ENCODE measurements at regions not wholly inside any gene's neighbourhood (a gene's known extent, or its start where the extent isn't known, plus 50 kb on each side); places are given as distances from the start of the nearest gene placed in this dataset.
"Not testable (repeated sequence)": the region's sequence is repeated elsewhere in the genome, so short reads cannot be mapped to it uniquely, and the experiment has no call there.

DNA sequence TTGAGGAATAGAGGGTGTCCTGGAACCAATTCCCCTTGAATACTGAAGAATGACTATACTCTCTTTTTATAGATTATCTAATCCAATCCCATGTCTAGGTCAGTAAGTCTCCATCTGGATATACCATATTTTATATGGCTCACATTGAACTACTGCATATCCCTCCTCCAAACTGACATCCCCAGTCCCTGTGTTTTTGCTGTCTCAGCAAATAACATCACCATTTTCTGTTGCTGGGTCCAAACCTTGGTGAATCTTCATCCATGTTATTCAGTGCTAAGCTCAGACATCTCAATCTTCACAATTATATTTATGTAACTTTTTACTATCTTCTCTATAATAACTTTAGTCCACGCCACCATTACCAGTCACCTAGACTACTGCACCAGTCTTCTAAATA lies 269.6 kb upstream of the CNTNAP4 start:
- no peak for DNase-seq

DNA sequence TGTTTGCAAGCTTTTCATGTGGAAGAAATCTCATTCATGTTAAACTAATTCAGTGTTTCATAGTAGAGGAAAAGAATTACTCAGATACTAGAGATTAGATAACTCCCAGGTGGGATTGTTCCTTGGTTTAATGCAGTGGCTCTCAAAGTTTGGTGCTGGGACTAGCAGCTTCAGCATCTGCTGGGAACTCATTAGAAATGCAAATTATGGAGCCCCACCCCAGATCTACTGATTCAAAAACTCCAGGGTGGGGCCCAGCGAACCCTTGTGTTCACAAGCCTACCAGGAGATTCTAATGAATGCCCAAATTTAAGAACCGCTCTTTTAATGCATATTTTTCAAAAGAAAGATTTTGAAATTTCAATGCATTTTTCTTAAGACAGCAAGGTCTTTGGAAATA lies 253.4 kb upstream of the CNTNAP4 start:
- DNase-seq = no peak

DNA sequence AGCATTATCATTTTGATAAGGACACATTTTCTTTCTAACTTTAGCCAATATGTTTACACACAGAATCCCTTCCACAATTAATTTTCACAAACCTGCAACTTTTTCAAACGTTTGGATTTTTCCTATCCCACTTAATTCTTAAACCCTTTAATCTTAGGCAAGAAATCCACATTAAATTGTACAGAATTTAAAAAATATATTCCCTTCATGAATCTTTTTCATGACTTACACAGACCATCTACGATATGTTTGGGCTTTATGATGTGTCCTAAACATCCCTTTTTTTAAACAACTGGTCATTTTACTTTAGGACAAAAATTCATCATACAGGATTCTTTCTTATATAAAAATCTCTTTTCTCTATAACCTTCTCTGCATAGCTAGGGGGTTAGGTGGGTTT lies 241.5 kb upstream of the CNTNAP4 start:
- no peak for DNase-seq

DNA sequence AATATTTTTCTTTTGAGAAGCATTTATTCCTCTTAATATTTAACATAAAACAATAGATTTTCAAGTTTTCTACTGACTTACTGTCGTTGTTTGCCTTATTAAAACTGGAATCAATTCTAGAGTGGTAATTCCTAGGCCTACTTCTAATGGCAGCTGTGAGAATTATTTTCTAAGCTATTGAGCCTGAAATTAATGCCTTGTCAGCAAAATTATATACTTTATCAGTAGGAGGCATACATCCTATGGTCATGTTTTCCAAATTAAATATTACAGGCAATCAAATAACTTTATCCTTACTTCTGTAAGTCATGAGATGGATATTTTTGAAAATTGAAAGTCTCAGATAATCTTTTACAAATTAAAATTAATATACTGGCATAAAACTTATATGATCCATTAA lies 239.1 kb upstream of the CNTNAP4 start:
- no peak for DNase-seq

DNA sequence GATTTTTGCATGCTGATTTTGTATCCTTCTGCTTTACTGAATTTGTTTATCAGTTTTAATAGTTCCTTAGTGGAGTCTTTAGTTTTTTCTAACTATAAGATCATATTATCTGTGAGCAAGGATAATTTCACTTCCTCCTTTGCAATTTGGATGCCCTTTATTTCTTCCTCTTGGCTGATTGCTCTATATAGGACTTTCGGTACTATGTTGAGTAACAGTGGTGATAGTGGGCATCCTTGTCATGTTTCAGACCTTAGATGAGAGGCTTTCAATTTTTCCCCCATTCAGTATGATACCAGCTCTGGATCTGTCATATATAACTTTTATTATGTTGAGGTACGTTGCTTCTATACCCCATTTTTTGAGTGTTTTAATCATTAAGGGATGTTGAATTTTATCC lies 224.5 kb upstream of the CNTNAP4 start:
- DNase-seq = no peak

DNA sequence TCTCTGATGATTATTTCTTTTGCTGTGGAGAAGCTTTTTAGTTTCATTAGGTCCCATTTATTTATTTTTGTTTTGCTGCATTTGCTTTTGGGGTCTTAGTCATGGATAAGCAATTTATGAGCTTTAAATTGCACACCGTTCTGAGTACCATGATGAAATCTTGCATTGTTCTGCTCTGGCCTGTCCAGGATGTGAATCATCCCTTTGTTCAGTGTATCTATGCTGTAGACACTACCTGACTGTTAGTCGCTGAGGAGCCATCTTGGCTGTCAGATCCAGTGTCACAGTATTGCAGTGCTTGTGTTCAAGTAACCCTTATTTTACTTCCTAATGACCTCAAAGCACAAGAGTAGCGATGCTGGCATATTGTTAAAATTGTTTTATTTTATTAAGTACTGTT lies 218.0 kb upstream of the CNTNAP4 start:
- DNase-seq = no peak

DNA sequence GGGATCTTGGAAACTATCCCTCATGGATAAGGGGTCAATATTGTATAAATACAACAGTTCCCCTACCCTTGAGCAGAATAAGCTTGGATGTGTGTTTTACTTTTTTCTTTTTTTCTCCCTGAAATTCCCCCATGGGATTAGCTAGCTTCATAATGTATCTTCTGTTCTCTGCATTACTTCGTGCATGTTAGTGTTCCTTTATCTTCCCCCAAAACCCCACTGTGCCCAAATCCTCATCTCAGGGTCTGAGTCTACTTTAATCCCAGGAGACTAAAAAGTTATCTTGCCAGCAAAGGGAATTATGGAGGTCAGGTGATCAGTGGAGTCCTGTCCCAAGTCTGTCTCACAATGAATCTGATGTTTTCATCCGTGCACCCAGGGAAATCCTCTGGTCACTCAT lies 217.5 kb upstream of the CNTNAP4 start:
- no peak for DNase-seq

DNA sequence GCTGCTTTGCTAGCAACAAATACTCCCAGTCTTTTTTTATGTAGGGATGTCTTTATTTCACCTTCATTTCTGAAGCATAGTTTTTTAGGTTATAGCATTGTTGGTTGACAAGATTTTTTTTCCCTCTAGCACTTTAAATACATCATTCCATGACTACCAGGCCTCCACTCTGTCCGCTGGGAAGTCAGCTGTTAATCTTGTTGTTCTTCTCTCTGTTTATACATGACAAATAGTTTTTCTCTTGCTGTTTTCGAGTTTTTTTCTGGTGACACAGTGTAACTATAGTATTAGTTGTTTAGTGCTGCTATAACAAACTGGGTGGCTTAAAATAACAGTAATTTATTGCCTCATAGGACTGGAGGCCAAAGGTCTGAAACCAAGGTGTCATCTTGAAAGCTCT lies 205.5 kb upstream of the CNTNAP4 start:
- no peak for DNase-seq

DNA sequence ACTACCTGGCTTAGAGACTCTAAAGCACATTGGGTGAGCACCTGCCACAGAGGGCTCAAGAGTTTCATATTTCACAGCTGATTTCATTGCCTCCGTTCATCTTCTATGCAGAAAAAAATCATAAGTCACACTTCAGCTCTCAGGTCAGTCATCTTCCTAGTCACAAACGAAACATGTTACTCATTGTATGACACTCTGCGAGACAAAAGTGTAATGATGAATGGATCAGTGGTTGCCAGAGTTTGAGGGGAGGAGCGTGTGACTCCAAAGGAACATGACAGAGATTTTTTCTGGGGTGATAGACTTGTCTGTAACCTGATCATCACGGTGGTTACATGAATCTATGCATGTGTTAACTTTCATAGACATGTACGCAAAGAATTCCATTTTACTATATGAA lies 195.2 kb upstream of the CNTNAP4 start:
- DNase-seq = no peak

DNA sequence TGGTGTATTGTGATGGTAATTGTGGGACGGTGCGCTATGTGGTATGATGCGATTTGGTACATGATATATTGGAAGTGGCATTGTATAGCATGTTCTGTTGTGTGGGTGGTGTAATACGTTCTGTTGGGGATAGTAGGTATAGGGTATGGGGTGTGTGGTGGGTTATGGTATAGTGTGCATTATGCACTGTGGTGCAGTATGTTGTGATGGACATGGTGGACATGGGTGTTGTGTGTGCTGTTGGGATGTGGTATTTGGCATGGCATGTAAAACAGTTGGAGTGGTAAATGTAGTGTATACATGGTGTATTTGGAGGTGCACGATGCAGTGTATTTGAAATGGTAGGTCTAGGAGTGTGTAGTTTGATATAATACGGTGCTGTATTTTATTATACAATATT lies 170.6 kb upstream of the CNTNAP4 start:
- no peak for DNase-seq

DNA sequence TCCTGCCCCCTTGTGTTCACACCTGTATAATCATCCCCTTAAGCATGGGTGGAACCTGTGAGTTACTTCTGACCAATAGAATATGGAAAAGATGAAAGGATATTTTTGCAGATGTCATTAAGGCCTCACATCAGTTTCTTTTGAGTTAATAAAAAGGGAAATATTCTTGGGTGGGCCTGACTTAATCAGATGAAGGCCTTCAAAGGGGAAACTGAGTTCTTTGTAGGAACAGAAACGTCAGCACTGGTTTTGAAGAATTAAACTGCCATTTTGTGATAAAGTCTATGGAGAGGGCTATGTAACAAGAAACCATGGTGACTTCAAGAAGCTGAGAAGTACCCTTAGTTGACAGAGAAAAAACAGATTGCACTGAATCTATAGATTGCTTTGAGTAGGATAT lies 168.7 kb upstream of the CNTNAP4 start:
- no peak for DNase-seq

DNA sequence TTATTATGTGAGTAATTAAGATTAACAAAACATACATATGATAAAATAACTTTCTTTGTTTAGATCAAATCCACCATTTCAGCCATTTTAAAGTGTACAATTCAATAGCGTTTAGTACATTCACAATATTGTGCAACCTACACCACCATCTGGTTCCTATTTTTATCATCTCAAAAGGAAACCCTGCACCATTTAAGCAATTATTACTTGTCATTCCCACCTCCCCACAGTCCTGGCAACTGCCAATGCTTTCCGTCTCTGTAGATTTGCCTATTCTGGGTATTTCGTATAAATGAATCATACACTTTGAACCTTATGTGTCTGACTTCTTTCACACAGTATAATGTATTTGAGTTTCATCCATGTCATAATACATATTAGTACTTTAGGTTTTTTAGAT lies 162.5 kb upstream of the CNTNAP4 start:
- no peak for DNase-seq

DNA sequence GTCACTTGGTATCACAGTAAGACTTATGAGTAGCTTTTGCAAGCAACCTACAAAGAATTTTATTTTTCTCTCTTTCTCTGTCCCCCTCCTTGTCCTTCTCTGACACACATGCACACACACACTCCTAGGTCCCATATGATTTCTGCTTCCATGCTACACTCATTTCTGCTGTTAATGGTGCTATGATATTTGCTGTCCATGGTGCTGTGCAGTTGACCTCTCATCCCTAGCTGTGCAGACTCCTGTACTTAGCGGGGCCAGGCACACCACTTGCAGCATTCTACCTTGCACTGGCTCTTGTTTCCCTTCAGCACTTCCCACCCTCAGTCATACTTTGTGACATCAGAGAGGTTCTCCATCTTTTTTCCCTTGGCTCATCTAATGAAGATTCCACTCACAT lies 158.9 kb upstream of the CNTNAP4 start:
- no peak for DNase-seq

DNA sequence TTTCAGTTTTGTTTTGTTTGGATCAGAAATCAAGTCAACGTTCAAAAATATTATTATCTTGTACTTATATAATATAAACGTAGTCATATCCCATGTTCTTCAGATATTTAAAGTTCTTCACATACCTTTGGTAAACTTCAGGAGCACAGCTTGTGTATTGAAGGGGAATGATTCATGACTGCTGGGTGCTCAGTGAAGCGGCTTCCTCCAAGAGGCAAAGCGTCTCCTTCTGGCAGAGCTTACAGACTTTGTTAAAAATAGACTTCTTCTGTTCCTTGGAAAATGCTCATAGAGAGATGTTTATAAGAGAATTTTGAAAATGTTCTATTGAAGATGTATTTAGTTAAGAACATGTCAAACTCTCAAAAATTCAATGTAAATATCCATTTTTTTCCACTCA lies 155.6 kb upstream of the CNTNAP4 start:
- no peak for DNase-seq

DNA sequence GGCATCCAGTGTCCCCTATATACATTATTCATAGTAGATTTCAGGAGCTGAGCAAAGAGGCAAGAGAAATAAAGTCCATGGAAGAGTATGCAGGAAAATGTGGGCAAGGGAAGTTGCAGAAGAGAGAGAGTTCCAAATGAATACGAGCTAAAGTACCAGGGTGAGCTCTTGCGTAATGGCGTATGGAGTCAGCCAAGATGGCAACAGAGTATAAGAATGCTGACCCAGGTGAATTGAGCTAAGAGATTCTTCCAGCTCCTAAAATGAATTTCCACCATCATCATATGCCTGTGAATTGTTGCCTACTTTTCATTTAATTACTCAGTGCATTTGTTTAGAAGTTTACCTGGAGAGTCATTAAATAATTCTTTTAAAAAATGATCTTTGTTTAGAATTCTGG lies 153.2 kb upstream of the CNTNAP4 start:
- no peak for DNase-seq

DNA sequence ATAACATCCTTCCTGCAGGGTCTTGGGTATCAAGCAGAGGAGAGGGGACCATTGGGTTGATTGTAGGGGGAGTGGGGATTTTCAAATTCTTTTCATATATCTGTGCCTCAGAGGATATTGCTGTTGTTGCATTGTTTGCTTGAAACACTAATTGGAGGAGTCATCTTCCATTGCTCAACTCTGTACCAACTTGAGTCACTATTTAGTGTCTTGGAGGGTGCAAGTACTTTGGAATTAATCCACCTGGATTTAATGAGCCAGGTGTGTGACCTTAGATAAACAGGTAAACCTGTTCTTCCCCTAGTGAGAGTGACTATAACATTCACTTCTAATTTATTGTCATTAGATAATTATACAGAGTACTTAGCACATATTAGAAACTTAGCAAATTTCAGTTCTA lies 151.3 kb upstream of the CNTNAP4 start:
- no peak for DNase-seq

DNA sequence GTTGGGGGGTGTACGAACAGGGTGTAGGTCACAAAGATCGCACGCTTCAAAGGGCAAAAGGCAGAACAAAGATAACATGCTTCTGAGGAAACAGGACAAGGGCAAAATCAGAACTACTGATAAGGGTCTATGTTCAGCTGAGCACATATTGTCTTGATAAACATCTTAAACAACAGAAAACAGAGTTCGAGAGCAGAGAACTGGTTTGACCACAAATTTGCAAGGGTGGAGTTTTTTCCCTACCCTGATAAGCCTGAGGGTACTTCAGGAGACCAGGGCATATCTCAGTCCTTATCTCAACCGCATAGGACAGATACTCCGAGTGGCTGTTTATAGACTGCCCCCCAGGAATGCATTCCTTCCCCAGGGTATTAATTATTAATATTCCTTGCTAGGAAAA lies 139.1 kb upstream of the CNTNAP4 start:
- DNase-seq = not testable (repeated sequence)

DNA sequence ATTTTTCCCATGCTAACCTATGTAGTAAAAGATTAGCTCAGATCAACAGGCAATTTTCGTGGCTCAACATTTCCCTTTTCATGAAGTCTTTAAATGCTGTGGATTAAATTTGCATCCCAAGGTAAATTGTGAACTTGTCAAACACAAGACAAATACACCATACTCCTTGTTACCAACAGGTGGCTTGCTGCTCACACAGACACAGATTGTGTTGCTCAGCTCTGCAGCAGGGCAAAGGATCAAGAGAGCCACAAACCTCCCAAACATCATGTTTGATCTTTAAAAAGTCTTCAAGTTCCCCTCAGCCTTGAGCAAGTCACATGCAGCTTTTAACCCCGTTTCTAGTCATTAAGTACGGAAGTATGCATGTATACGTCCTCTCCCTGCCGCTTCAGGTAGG lies 119.6 kb upstream of the CNTNAP4 start:
- no peak for DNase-seq

DNA sequence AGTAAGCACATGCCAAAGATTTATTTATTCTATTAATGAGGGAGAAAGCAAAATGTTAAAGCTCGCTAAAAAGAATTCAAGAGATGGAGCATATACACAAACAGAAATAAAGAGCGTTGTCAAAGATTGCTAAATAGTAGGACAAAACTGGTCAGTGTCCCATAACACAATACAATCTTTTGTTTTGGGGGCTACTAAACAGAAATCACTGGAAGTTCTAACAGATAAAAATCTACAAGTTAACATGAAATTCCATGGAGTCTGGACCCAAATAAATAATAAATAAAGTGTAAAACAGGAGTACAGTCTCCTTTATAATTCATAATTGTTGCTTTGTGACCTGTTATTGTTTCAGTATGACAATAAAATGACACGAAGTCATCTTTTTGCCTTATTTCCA lies 115.2 kb upstream of the CNTNAP4 start:
- DNase-seq = no peak

DNA sequence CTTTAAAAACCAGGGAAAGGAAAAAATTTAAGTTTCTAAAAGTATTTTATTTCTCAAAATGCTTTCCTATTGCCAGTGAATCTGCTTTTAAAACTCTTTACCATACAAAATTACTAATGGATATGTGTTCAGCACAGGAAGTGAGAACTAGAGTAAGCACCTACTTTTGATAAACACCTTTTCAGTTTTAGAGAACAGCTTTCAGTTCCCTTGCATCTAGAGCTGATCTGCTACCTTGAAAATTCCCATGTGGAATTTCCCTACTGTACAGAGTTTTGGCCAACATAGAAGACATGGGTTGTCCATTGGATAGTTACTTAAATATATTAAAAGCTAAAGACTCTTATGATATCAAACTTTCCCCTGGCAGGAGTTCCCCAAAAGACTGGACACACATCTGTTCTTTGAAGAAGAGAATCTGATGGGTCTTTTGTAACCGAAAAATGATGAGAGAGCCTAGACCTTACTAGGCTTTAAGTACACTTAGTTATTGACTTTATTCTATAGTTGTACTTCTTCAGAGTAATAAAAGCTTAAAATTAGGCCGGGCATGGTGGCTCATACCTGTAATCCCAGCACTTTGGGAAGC lies 112.1 kb upstream of the CNTNAP4 start:
- DNase-seq = no peak

DNA sequence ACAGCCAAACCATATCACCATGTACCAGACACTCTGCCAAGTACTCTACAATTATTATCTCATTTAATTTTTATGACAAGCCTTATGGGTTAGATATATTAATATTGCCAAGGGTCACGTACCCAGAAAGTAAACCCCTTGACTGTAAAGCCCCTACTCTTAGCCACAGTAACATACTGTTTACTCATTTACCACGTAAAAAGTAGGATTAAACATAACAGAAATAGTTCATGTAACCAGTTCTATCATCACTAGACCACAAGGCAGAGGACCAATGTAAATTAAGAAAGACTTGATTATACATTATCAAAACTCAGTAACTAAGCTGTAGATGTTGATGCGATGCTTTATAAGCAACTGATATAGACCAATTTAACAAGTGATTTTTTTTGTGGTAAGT lies 101.5 kb upstream of the CNTNAP4 start:
- DNase-seq = no peak

DNA sequence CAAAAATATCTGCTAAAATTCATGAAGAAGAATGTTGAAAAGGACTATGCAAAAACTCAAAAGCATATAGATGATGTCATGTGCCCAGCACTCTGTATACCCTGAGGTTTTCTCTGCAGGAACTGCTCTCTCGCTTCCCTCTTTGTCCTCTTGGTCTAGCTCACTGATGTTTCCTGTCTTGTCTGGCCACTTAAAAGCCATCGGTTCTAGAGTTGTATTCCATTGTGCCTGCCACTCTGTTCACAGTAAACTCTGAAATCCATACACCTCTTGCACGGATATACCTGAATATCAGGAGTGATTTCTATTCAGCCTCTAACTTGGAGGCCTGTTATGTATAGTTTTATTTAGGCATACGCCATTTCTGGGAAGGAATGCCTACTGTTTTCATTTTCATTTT lies 101.0 kb upstream of the CNTNAP4 start:
- no peak for DNase-seq

DNA sequence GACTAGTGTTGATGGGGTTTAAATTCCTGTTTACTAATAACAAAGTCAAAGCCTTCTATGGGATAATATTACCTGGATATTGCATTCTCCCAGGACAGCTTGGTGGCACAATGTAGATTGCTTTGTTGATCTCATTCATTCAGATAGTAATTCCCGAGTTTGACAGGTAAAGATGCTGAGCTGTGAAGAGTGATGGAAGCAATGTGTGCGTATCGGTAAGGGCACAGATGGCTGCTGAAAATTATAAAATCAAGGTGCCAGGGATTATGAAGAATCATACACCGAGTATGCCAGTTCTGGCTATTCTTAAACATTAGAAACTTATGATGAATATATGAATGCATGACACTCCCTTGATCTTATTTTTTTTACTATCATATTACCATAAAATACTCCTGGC lies 100.6 kb upstream of the CNTNAP4 start:
- DNase-seq = no peak

DNA sequence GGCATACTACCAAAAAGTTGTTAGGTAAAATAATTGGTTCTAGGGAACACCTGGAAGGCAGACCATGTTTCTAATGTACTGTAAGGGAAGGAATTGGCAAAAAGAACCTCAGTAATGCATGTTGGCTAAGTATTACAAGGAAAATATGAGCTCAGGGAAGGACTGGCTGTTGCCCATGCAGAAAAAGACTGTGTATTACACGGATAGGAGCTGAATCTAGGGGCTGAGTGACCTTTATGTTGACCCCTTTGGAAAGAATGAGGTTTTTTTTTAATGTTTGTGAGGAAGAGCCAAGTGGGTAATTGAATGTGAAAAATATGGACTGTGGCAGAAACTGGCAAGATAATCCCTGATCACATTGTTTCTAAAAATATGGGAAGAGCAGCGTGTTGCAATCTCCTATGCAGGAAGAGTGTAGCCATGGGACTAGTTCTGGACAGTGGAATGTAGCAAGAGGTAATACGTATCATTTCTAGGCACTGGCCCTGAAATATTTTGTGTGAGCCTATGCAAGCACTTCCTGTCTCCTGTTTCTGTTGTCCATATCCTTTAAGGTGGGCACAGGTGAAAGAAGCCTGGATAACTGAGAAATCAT lies 95.1 kb upstream of the CNTNAP4 start:
- DNase-seq = no peak

DNA sequence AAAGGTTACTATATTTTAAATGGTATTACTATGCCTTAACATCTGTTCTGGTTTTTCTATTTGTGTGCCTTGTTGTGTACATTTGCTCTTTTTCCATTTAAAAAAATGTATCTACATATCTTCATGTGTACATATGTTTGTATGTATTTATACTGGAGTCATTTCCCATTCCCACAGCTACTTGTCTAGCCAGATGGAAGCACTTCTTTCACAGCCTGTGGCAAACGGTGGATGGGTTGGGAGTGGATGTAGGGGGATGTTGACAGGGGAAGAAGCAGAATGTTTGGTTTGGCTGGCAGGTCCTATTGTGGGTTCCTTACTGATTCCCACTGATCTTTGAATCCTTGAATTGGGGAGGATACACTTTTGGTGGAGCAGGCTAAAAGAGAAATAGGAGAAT lies 93.6 kb upstream of the CNTNAP4 start:
- no peak for DNase-seq

All from dermis blood vessel endothelial cell (primary cell).